ENCODE measurements at regions not wholly inside any gene's neighbourhood (a gene's known extent, or its start where the extent isn't known, plus 50 kb on each side); places are given as distances from the start of the nearest gene placed in this dataset.

DNA sequence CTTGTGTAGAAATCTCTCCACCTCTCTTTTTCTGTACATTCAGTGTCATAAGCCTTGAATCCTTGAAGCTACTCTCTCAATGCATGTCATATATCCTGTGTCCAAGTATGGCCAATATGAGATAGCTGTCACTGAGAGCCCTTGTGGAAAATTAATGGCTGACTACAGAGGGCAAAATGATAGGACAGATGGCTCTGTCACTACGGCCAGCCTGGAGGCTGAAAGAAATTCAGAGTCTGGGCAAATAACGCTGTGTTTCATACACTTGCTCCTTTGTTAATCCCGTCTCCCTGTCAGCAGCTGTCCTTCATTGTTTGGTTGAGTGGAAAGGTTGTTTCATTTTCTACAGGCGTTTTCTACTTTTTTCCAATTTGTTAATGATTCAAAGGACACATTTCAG lies 70.4 kb upstream of the VGLL2 start:
- TF ChIP-seq, protein P1, sequence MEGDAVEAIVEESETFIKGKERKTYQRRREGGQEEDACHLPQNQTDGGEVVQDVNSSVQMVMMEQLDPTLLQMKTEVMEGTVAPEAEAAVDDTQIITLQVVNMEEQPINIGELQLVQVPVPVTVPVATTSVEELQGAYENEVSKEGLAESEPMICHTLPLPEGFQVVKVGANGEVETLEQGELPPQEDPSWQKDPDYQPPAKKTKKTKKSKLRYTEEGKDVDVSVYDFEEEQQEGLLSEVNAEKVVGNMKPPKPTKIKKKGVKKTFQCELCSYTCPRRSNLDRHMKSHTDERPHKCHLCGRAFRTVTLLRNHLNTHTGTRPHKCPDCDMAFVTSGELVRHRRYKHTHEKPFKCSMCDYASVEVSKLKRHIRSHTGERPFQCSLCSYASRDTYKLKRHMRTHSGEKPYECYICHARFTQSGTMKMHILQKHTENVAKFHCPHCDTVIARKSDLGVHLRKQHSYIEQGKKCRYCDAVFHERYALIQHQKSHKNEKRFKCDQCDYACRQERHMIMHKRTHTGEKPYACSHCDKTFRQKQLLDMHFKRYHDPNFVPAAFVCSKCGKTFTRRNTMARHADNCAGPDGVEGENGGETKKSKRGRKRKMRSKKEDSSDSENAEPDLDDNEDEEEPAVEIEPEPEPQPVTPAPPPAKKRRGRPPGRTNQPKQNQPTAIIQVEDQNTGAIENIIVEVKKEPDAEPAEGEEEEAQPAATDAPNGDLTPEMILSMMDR (IDR thresholded peaks at IDR 0.05) = no peak
- TF ChIP-seq EP300 (IDR thresholded peaks at IDR 0.05) = no peak
- no peak for TF ChIP-seq POLR2AphosphoS5 (IDR thresholded peaks at IDR 0.05)

All from upper lobe of left lung (tissue), 4 donors.